ENCODE measurements at regions not wholly inside any gene's neighbourhood (a gene's known extent, or its start where the extent isn't known, plus 50 kb on each side); places are given as distances from the start of the nearest gene placed in this dataset.

DNA sequence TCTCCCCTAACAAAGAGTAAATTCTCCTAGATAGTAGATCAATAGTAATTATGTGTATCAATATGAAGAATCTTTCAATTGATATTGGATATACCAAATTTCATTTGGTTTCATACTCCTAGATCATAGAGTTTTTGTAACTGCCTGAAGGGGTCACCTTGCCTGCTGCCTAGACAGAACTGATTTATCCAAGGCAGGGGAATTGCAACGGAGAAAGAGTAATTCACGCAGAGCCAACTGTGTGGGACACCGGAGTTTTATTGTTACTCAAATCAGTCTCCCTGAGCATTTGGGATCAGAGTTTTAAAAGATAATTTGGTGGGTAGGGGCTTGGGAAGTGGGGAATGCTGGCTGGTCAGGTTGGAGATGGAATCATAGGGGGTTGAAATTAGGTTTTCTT lies 92.2 kb upstream of the SLC8A1 start:
- intact Hi-C loops (cut with DNase I) = no loop called here

DNA sequence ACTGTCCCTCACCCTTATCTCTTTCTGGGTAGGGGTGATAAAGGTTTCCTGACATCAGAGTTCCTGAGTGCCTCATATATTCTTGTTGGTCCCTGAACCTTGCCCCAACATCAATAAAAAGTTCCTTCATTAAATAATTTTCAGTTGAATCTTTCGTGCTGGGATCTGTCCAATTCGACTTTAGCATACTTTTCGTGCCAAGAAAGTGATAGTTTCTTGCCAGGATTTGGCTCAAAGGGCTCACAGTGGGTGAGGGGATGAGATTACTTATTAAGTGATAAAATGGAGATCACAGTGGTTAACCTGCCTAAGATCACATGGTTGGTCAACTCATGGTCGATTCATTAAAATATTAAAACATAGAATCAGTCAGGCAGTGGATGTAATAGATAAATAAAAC lies 93.8 kb upstream of the SLC8A1 start:
- no peak overlapping the region for H3K4me3 ChIP-seq
- H3K27me3 ChIP-seq = no peaks in the 10 kb centered on the region
- TF ChIP-seq, protein P1, sequence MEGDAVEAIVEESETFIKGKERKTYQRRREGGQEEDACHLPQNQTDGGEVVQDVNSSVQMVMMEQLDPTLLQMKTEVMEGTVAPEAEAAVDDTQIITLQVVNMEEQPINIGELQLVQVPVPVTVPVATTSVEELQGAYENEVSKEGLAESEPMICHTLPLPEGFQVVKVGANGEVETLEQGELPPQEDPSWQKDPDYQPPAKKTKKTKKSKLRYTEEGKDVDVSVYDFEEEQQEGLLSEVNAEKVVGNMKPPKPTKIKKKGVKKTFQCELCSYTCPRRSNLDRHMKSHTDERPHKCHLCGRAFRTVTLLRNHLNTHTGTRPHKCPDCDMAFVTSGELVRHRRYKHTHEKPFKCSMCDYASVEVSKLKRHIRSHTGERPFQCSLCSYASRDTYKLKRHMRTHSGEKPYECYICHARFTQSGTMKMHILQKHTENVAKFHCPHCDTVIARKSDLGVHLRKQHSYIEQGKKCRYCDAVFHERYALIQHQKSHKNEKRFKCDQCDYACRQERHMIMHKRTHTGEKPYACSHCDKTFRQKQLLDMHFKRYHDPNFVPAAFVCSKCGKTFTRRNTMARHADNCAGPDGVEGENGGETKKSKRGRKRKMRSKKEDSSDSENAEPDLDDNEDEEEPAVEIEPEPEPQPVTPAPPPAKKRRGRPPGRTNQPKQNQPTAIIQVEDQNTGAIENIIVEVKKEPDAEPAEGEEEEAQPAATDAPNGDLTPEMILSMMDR (IDR thresholded peaks at IDR 0.05) = no peak
- no peaks in the 10 kb centered on the region for H3K36me3 ChIP-seq
- no peak overlapping the region for H3K27ac ChIP-seq
- H3K4me1 ChIP-seq = no peaks in the 10 kb centered on the region
- DNase-seq (ENCODE audit: low spot score in 2 of 2) = no peak
- intact Hi-C loops (cut with DNase I) = no loop called here
- no peaks in the 10 kb centered on the region for H3K9me3 ChIP-seq

More for the DNA sequence above, 92.2 kb upstream of the SLC8A1 start:
- TF ChIP-seq, protein P1 (IDR thresholded peaks at IDR 0.05) = no peak
- Histone ChIP-seq H3K27ac (no peak overlapping the region), H3K9me3 (no peaks in the 10 kb centered on the region), H3K4me1 (no peaks in the 10 kb centered on the region), H3K4me3 (no peak overlapping the region), H3K27me3 (no peaks in the 10 kb centered on the region), H3K36me3 (no peaks in the 10 kb centered on the region)
- no peak for DNase-seq (ENCODE audit: low spot score in 2 of 2)

DNA sequence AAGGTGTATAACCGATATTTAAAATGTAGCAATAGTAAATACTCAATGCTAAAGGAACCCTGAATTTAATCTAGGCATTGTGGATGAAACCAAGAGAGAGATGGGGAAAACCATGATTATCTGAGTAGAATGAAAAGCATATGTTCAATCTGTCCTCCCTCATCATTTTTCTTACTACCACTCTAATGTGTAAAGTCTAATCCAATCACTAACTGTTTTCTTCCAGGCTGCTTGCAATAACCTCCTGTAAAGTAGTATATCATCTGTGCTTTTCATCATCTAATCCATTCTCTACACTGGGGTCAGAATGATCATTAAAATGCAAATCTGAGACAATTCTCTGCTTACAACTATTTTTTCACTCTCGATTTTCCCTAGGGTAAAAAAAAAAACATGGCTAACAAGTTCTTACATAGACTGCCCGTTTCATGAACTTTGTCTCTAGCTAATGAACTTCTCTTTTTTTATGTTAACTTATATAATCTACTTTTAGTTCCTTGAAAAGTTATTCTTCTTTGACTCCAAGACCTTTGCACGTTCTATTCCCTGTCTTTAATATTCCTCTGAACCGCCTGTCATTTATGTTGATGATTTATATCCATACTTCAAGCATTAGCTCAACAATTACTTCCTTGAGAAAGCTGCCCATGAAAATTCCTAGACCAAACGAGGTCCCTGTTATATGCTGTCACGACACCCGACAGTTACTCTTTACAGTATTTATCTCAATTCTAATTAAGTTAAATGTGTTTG lies 94.7 kb upstream of the SLC8A1 start:
- TF ChIP-seq, protein P1 (IDR thresholded peaks at IDR 0.05) = no peak
- no peak overlapping the region for H3K4me3 ChIP-seq
- no peaks in the 10 kb centered on the region for H3K9me3 ChIP-seq
- DNase-seq (ENCODE audit: low spot score in 2 of 2) = no peak
- no peaks in the 10 kb centered on the region for H3K27me3 ChIP-seq
- no peaks in the 10 kb centered on the region for H3K4me1 ChIP-seq
- intact Hi-C loops (cut with DNase I) = no loop called here
- H3K27ac ChIP-seq = no peak overlapping the region
- no peaks in the 10 kb centered on the region for H3K36me3 ChIP-seq

DNA sequence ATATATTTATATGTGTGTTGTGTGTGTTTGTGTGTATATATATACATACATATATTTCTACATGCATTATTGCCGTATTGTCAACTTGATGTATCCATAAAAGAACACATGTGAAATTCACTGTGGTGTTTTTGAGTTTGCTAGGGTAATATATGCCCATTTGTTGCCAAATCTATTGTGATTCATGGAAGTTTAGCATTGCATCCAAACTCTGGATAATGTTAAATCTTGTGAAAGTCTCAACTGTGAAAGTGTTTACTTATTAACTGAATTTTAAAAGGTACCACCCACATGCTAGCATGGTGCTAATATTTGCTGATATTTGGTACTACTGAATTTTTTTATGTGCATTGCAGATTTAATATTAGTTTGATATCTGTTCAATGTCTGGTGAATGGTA lies 96.6 kb upstream of the SLC8A1 start:
- intact Hi-C loops (cut with DNase I) = no loop called here
- no peak for DNase-seq (ENCODE audit: low spot score in 2 of 2)
- no peaks in the 10 kb centered on the region for H3K4me1 ChIP-seq
- TF ChIP-seq, protein P1 (IDR thresholded peaks at IDR 0.05) = no peak
- no peaks in the 10 kb centered on the region for H3K9me3 ChIP-seq
- no peak overlapping the region for H3K4me3 ChIP-seq
- no peaks in the 10 kb centered on the region for H3K36me3 ChIP-seq
- H3K27ac ChIP-seq = no peak overlapping the region
- H3K27me3 ChIP-seq = no peaks in the 10 kb centered on the region

DNA sequence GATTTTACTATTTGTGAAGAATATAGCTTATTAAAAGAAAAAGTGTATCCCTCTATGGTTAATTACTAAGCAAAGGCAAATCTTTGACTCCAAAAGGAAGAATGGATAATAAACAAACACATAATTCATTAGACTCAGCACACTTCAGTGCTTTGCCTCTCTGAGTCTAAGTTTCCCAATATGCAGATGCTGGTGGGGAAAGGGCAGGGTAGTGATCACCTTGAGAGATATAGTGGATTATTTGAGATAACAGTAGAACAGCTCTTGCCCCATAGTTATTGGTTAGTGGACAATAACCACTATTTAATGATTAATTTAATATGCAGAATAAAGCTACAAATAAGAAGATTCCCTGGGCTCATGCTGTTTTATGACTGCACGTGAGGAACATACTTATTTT lies 98.2 kb upstream of the SLC8A1 start:
- Histone ChIP-seq H3K4me1 (no peaks in the 10 kb centered on the region), H3K9me3 (no peaks in the 10 kb centered on the region), H3K27ac (no peak overlapping the region), H3K4me3 (no peak overlapping the region), H3K36me3 (no peaks in the 10 kb centered on the region), H3K27me3 (no peaks in the 10 kb centered on the region)
- intact Hi-C loops (cut with DNase I) = loop anchor here (10.0 kb wide), 2 partner anchors 305 to 335 kb away; no protein-coding TSS in a partner anchor
- no peak for DNase-seq (ENCODE audit: low spot score in 2 of 2)
- TF ChIP-seq, protein P1 (IDR thresholded peaks at IDR 0.05) = no peak

All from ascending aorta (tissue), 2 donors.